Vagina (tissue), 2 donors: ENCODE measurements at regions not wholly inside any gene's neighbourhood (a gene's known extent, or its start where the extent isn't known, plus 50 kb on each side); places are given as distances from the start of the nearest gene placed in this dataset.

ENCODE experiments used
- POLR2AphosphoS5 ChIP-seq, 2 donors: sonication (generic); formaldehyde crosslinking; IDR thresholded peaks; one replicate each; pipeline ENCODE4 v1.9.0; 2017; ENCODE audit warnings: antibody characterized with exemption in 2 of 2, mild to moderate bottlenecking in 2 of 2, low read depth in 1 of 2; ENCODE audit not compliant: insufficient read depth in 1 of 2
- TF ChIP-seq, protein P1 (sequence below), 3 experiments: fragments of 450-650 bp in 2 of 3; fragments of 200-600 bp in 1 of 3; sonication (generic) in 1 of 3; IDR thresholded peaks; one replicate each; pipeline ENCODE4 v1.5.1; 2017 to 2019; ENCODE audit warnings: antibody characterized with exemption in 3 of 3, mild to moderate bottlenecking in 2 of 3, moderate library complexity in 2 of 3

DNA sequence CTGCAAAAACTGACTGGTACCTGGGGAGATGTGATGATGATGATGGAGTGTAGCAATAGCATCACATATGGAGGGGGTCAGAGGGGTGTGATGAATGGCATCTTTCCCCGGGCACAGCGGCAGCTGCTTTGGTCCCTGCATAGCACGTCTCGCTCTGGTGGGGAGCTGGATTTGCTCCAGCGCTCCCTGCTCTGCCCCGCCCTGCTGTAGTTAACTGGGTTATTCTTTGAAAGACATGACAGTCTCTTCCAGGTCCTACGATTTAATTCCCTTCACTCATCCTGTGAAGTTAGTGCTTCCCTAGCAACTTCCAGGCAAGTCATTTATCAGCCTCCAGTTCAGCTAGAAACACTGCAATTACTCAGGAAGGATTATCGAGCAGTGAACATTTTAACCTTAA lies 463.1 kb downstream of the TSN start:
- TF ChIP-seq, protein P1, sequence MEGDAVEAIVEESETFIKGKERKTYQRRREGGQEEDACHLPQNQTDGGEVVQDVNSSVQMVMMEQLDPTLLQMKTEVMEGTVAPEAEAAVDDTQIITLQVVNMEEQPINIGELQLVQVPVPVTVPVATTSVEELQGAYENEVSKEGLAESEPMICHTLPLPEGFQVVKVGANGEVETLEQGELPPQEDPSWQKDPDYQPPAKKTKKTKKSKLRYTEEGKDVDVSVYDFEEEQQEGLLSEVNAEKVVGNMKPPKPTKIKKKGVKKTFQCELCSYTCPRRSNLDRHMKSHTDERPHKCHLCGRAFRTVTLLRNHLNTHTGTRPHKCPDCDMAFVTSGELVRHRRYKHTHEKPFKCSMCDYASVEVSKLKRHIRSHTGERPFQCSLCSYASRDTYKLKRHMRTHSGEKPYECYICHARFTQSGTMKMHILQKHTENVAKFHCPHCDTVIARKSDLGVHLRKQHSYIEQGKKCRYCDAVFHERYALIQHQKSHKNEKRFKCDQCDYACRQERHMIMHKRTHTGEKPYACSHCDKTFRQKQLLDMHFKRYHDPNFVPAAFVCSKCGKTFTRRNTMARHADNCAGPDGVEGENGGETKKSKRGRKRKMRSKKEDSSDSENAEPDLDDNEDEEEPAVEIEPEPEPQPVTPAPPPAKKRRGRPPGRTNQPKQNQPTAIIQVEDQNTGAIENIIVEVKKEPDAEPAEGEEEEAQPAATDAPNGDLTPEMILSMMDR (IDR thresholded peaks at IDR 0.05), result no peak
- TF ChIP-seq POLR2AphosphoS5 (IDR thresholded peaks at IDR 0.05; ENCODE audit: insufficient read depth in 1 of 2, low read depth in 1 of 2), result no peak
